Loucy (cell line): ENCODE measurements at regions not wholly inside any gene's neighbourhood (a gene's known extent, or its start where the extent isn't known, plus 50 kb on each side); places are given as distances from the start of the nearest gene placed in this dataset.

Source experiments
- H2AFZ ChIP-seq: fragments of 200-600 bp; sonication (generic); 2 replicates; pipeline ENCODE4 v1.6.0; 2016; ENCODE audit warnings: antibody characterized with exemption, mild to moderate bottlenecking, low read length, moderate library complexity
- H3F3A ChIP-seq: fragments of 200-600 bp; 2 replicates; pipeline ENCODE4 v1.6.0; 2016; ENCODE audit warnings: antibody characterized with exemption, low read depth, mild to moderate bottlenecking
- H3K27me3 ChIP-seq: fragments of 200-600 bp; sonication (generic); 2 replicates; pipeline ENCODE4 v1.6.1; 2014; ENCODE audit warnings: low read length, mild to moderate bottlenecking; ENCODE audit not compliant: insufficient read depth, poor library complexity, severe bottlenecking
- H3K36me3 ChIP-seq: fragments of 200-600 bp; sonication (generic); 2 replicates; pipeline ENCODE4 v1.6.1; 2016; ENCODE audit warnings: low read length; ENCODE audit not compliant: insufficient read depth
- H3K4me1 ChIP-seq: fragments of 200-600 bp; sonication (generic); 2 replicates; pipeline ENCODE4 v1.5.1; 2014; ENCODE audit warnings: low read length, mild to moderate bottlenecking; ENCODE audit not compliant: insufficient read depth, poor library complexity, severe bottlenecking
- H3K4me2 ChIP-seq: fragments of 200-600 bp; sonication (generic); 2 replicates; pipeline ENCODE4 v1.6.0; 2014; ENCODE audit warnings: antibody characterized with exemption, low read length, low read depth, mild to moderate bottlenecking; ENCODE audit not compliant: poor library complexity, severe bottlenecking
- H3K4me3 ChIP-seq: fragments of 200-600 bp; sonication (generic); 2 replicates; pipeline ENCODE4 v1.5.1; 2014; ENCODE audit warnings: low read length, mild to moderate bottlenecking, mixed read lengths; ENCODE audit not compliant: poor library complexity, severe bottlenecking
- H3K79me2 ChIP-seq: fragments of 200-600 bp; sonication (generic); 2 replicates; pipeline ENCODE4 v1.6.1; 2014; ENCODE audit warnings: low read length; ENCODE audit not compliant: insufficient read depth
- H3K9ac ChIP-seq: fragments of 200-600 bp; sonication (generic); 2 replicates; pipeline ENCODE4 v1.6.0; 2014; ENCODE audit warnings: mild to moderate bottlenecking, low read depth, low read length, moderate library complexity; ENCODE audit not compliant: poor library complexity, severe bottlenecking
- H3K9me2 ChIP-seq: fragments of 200-600 bp; sonication (generic); replicated peaks from 2 replicates; pipeline ENCODE4 v1.6.1; 2016; ENCODE audit warnings: low read depth, low read length, mixed read lengths
- H3K9me3 ChIP-seq: fragments of 200-600 bp; sonication (generic); 2 replicates; pipeline ENCODE4 v1.6.1; 2014; ENCODE audit warnings: mild to moderate bottlenecking, antibody characterized with exemption, low read length, low read depth; ENCODE audit not compliant: insufficient read depth
- H4K20me1 ChIP-seq: fragments of 200-600 bp; sonication (generic); 2 replicates; pipeline ENCODE4 v1.6.0; 2014; ENCODE audit warnings: antibody characterized with exemption, low read length, mild to moderate bottlenecking; ENCODE audit not compliant: insufficient read depth, poor library complexity, severe bottlenecking
- EZH2phosphoT487 ChIP-seq: fragments of 200-600 bp; IDR thresholded peaks from 2 replicates; pipeline ENCODE4 v1.6.1; 2018; ENCODE audit warnings: antibody characterized with exemption, mild to moderate bottlenecking, moderate library complexity, borderline replicate concordance
- TF ChIP-seq, protein P1 (sequence below): fragments of 200-600 bp; sonication (generic); conservative IDR thresholded peaks from 2 replicates; pipeline ENCODE4 v1.5.1; 2014; ENCODE audit warnings: mild to moderate bottlenecking, antibody characterized with exemption, low read length

DNA sequence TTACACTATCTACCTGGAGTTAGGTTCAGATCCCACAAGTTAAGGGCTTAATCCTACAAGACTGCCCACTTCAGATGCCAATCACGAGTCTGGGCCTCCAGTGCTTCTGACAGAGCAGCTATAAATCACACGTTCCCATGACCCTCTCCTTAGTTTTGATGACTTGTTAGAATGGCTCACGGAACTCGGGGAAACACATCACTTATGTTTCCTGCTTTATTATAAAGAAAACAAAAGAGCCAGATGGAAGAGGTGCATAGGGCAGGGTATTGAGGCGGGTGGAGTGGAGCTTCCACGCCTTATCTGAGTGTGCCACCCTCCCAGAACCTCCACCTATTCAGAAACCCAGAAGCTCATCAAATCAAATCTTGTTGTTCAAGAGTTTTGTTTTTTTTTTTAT lies 170.8 kb downstream of the MOBP start:
- Histone ChIP-seq H3K9me3 (peaks cover 3% of the 10 kb centered on the region; the same call in 1 of the 2 replicates), H3K9ac (peak overlapping the region; percentile 60), H3K4me2 (peak overlapping the region; percentile 82), H3K36me3 (no peaks in the 10 kb centered on the region), H3K27me3 (no peaks in the 10 kb centered on the region), H4K20me1 (no peaks in the 10 kb centered on the region), H3K4me1 (peaks cover 61% of the 10 kb centered on the region), H3F3A (peaks cover 20% of the 10 kb centered on the region; the same call in 1 of the 2 replicates), H3K79me2 (no peaks in the 10 kb centered on the region), H3K4me3 (no peak overlapping the region), H2AFZ (no peak overlapping the region), H3K9me2 (no peaks in the 10 kb centered on the region)
- TF ChIP-seq EZH2phosphoT487, result no peak
- TF ChIP-seq, protein P1, sequence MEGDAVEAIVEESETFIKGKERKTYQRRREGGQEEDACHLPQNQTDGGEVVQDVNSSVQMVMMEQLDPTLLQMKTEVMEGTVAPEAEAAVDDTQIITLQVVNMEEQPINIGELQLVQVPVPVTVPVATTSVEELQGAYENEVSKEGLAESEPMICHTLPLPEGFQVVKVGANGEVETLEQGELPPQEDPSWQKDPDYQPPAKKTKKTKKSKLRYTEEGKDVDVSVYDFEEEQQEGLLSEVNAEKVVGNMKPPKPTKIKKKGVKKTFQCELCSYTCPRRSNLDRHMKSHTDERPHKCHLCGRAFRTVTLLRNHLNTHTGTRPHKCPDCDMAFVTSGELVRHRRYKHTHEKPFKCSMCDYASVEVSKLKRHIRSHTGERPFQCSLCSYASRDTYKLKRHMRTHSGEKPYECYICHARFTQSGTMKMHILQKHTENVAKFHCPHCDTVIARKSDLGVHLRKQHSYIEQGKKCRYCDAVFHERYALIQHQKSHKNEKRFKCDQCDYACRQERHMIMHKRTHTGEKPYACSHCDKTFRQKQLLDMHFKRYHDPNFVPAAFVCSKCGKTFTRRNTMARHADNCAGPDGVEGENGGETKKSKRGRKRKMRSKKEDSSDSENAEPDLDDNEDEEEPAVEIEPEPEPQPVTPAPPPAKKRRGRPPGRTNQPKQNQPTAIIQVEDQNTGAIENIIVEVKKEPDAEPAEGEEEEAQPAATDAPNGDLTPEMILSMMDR, result no peak

DNA sequence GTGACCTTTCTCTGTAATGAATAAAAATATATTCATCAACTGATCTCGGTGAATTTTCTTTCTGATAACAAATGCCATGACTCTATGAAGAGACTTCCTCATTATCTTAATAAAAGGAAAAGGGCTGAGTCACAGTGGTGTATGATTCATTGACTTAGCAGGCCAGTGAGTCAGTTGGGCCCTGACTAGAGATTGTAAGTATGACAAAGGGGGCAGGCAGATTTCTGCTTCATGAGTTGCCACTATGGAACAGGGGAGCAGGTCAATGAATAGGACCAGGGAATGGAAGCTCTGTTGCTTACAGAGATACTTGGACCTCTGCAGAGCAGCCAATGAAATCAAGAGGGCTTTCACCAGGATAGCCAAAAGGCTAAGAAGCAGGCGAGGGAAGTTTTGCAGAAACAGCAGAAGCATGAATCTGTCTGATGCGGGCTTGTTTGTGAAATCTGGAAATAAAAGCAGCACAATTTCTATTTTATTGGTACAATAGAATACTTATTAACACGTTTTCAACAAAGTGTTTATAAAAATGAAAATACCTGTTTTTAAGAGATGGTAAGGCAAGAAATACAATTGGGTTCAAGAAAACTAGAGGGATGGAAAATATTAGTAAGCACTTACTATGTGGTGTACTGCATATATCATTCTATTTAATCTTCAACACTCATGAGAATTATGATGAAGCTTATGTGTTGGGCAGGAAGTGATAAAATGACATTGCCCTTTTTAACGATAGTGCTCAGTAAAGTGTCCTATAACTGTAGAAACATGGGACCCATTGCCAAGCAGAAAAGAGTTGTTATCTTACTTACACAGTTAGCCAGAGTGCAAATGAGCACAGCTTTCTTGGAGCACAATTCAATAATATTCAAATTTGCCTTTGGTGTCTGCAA lies 169.8 kb upstream of the MYRIP start:
- Histone ChIP-seq H3K27me3 (no peaks in the 10 kb centered on the region), H3K9me3 (peaks cover 2% of the 10 kb centered on the region; the same call in 1 of the 2 replicates), H3K4me3 (peak overlapping the region; percentile 62), H2AFZ (no peak overlapping the region), H3K36me3 (no peaks in the 10 kb centered on the region), H3K4me2 (peak overlapping the region; percentile 82), H3K4me1 (peaks cover 66% of the 10 kb centered on the region), H4K20me1 (no peaks in the 10 kb centered on the region), H3F3A (peaks cover 20% of the 10 kb centered on the region; the same call in 1 of the 2 replicates), H3K9me2 (no peaks in the 10 kb centered on the region), H3K9ac (peak overlapping the region; percentile 60), H3K79me2 (no peaks in the 10 kb centered on the region)
- TF ChIP-seq, protein P1, result no peak
- no peak for TF ChIP-seq EZH2phosphoT487

DNA sequence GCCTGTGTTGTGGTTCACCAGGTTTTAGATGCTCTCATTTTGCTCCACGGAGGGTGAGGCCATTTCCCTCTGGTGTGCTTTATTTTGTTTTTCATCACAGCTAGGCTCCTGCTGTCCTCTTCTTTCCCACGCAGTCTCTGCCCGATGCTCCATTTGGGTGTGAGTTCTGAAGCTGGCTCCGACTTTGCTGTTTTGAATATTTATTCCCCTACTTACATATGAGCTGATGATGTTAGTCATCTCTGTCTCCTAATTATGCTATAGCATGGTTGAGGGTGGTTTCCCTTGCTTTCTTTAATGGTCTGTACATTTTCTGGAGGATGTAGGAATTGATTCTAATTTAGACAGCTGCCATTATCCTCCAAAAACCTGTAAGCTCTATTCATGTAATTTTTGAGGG lies 168.1 kb upstream of the MYRIP start:
- Histone ChIP-seq H3F3A (peaks cover 20% of the 10 kb centered on the region; the same call in 1 of the 2 replicates), H3K4me2 (peak overlapping the region; percentile 82), H3K4me1 (peaks cover 57% of the 10 kb centered on the region), H3K79me2 (no peaks in the 10 kb centered on the region), H2AFZ (peak overlapping the region; percentile 47), H3K9me2 (no peaks in the 10 kb centered on the region), H3K27me3 (no peaks in the 10 kb centered on the region), H3K9me3 (no peaks in the 10 kb centered on the region), H3K9ac (peak overlapping the region; percentile 49), H3K36me3 (no peaks in the 10 kb centered on the region), H3K4me3 (peak overlapping the region; percentile 59), H4K20me1 (no peaks in the 10 kb centered on the region)
- TF ChIP-seq, protein P1, result no peak
- TF ChIP-seq EZH2phosphoT487, result no peak
